ENCODE measurements at regions not wholly inside any gene's neighbourhood (a gene's known extent, or its start where the extent isn't known, plus 50 kb on each side); places are given as distances from the start of the nearest gene placed in this dataset.

- TF ChIP-seq, protein P1, sequence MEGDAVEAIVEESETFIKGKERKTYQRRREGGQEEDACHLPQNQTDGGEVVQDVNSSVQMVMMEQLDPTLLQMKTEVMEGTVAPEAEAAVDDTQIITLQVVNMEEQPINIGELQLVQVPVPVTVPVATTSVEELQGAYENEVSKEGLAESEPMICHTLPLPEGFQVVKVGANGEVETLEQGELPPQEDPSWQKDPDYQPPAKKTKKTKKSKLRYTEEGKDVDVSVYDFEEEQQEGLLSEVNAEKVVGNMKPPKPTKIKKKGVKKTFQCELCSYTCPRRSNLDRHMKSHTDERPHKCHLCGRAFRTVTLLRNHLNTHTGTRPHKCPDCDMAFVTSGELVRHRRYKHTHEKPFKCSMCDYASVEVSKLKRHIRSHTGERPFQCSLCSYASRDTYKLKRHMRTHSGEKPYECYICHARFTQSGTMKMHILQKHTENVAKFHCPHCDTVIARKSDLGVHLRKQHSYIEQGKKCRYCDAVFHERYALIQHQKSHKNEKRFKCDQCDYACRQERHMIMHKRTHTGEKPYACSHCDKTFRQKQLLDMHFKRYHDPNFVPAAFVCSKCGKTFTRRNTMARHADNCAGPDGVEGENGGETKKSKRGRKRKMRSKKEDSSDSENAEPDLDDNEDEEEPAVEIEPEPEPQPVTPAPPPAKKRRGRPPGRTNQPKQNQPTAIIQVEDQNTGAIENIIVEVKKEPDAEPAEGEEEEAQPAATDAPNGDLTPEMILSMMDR (IDR thresholded peaks at IDR 0.05) = no peak
Measured at GRCh38 chr5:34469971-34470370, 186.2 kb upstream of the RAI14 start.

GRCh38 chr5:34474573-34475021 lies 181.5 kb upstream of the RAI14 start:
- TF ChIP-seq, protein P1 (IDR thresholded peaks at IDR 0.05) = peak in 1 of 3 donors; percentile 42
- DNase-seq (ENCODE audit: low spot score) = no peak

More at GRCh38 chr5:34469971-34470370, 186.2 kb upstream of the RAI14 start:
- DNase-seq (ENCODE audit: low spot score) = no peak
- ATAC-seq (ENCODE audit: low FRiP score) = no peak

GRCh38 chr5:34475249-34475966 lies 180.7 kb upstream of the RAI14 start:
- DNase-seq (ENCODE audit: low spot score) (no peak), ATAC-seq (ENCODE audit: low FRiP score) (no peak)
- TF ChIP-seq, protein P1 (IDR thresholded peaks at IDR 0.05) = no peak

More at GRCh38 chr5:34474573-34475021, 181.5 kb upstream of the RAI14 start:
- ATAC-seq (ENCODE audit: low FRiP score) = peak; percentile 70

- ATAC-seq (ENCODE audit: low FRiP score) (no peak), DNase-seq (ENCODE audit: low spot score) (no peak)
Measured at GRCh38 chr5:34476941-34477565, 179.1 kb upstream of the RAI14 start.

DNA sequence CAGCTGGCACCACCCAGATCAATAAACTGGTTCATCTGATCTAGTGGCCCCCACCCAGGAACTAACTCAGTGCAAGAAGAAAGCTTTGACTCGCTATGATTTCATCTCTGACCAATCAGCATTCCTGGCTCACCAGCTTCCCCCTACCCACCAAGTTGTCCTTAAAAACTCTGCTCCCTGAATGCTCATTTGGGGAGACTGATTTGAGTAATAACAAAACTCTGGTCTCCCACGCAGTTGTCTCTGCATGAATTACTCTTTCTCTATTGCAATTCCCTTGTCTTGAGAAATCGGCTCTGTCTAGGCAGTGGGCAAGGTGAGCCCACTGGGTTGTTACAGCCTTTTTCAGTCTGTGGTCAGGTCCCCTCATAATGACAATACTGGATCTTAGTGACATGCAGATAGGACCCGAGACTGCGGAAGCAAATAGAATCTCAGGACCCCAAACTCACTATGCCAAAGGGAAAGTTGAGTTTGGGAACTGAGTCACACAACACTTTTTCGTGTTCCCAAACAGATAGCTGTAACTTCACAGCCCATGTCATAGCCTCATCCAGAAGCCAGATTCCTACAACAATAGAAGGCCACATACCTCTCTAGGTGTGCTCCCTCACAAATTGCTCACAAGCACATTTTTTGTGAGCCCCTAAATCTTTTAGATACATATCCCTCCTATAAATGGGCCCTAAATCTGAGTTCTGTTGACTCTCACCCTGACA lies 175.2 kb upstream of the RAI14 start:
- TF ChIP-seq, protein P1 (IDR thresholded peaks at IDR 0.05) = no peak
- DNase-seq (ENCODE audit: low spot score) (no peak), ATAC-seq (ENCODE audit: low FRiP score) (no peak)

More at GRCh38 chr5:34476941-34477565, 179.1 kb upstream of the RAI14 start:
- TF ChIP-seq, protein P1 (IDR thresholded peaks at IDR 0.05) = no peak

GRCh38 chr5:34483442-34484033 lies 172.6 kb upstream of the RAI14 start:
- ATAC-seq (ENCODE audit: low FRiP score) = no peak
- TF ChIP-seq, protein P1 (IDR thresholded peaks at IDR 0.05) = no peak

More at GRCh38 chr5:34483442-34484033, 172.6 kb upstream of the RAI14 start:
- no peak for DNase-seq (ENCODE audit: low spot score)
